ENCODE measurements at regions not wholly inside any gene's neighbourhood (a gene's known extent, or its start where the extent isn't known, plus 50 kb on each side); places are given as distances from the start of the nearest gene placed in this dataset.

- no peak overlapping the region for H3K4me3 ChIP-seq (ENCODE audit: insufficient read depth, low read depth, low read length, poor library complexity, severe bottlenecking)
- DNase-seq: no peak
- no peaks in the 10 kb centered on the region for H3K9me3 ChIP-seq (ENCODE audit: control insufficient read depth, low read length)
- peaks cover 19% of the 10 kb centered on the region for H3K36me3 ChIP-seq (ENCODE audit: control insufficient read depth, insufficient read depth, low read length)
- no peaks in the 10 kb centered on the region for H3K4me1 ChIP-seq (ENCODE audit: control insufficient read depth, insufficient read depth, low read length, poor library complexity, severe bottlenecking)
- no peak overlapping the region for H3K27ac ChIP-seq (ENCODE audit: insufficient read depth, low read length, poor library complexity, severe bottlenecking)
- H3K27me3 ChIP-seq (replicated peaks; ENCODE audit: control insufficient read depth, insufficient read depth, low read length, poor library complexity, severe bottlenecking): no peaks in the 10 kb centered on the region
Observed at GRCh38 chr6:144849920-144850319, 564.8 kb downstream of the UTRN start.

DNA sequence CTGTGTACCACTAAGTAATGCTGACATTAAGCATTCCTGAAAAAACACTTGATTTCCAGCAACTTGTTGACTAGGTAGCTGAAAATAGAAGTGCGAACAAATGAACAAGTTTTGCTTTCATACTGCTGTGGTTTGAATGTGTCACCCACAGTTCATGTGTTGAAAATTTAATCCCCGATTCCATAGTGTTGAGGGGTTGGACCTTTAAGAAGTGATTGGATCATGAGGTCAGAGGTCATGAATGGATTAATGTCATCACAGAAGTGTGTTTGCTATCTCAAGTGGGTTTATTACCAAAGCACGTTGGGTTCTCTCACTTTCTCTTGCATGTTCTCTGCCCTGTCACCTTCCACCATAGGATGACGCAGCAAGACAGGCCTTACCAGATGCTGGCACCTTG is 568.5 kb downstream of the UTRN start:
- no peak overlapping the region for H3K4me3 ChIP-seq (ENCODE audit: insufficient read depth, low read depth, low read length, poor library complexity, severe bottlenecking)
- DNase-seq: no peak

DNA sequence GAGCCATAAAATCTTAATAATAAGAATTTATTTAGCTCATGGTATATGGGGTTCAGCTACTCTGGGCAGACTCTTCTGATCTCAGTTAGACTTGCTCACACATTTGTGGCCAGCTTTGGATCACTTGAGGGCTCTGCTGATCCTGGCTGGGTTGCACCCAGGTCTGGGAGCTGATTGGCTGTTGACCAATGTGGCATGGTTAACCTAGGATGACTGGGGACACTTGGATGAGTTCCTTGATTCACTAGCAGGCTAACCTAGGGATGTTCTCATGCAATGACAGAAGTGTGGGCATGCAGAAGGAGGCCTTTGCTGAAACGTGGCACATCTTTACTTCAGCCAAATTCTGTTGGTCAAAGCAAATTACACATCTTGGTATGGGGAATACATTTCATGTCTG is 569.5 kb downstream of the UTRN start:
- no peaks in the 10 kb centered on the region for H3K4me1 ChIP-seq (ENCODE audit: control insufficient read depth, insufficient read depth, low read length, poor library complexity, severe bottlenecking)
- H3K36me3 ChIP-seq (ENCODE audit: control insufficient read depth, insufficient read depth, low read length): peaks cover 8% of the 10 kb centered on the region
- no peak for DNase-seq
- H3K9me3 ChIP-seq (ENCODE audit: control insufficient read depth, low read length): no peaks in the 10 kb centered on the region
- no peak overlapping the region for H3K27ac ChIP-seq (ENCODE audit: insufficient read depth, low read length, poor library complexity, severe bottlenecking)
- no peaks in the 10 kb centered on the region for H3K27me3 ChIP-seq (replicated peaks; ENCODE audit: control insufficient read depth, insufficient read depth, low read length, poor library complexity, severe bottlenecking)
- no peak overlapping the region for H3K4me3 ChIP-seq (ENCODE audit: insufficient read depth, low read depth, low read length, poor library complexity, severe bottlenecking)

More for the DNA sequence above, 568.5 kb downstream of the UTRN start:
- Histone ChIP-seq H3K27me3 (replicated peaks; ENCODE audit: control insufficient read depth, insufficient read depth, low read length, poor library complexity, severe bottlenecking) (no peaks in the 10 kb centered on the region), H3K36me3 (ENCODE audit: control insufficient read depth, insufficient read depth, low read length) (peaks cover 8% of the 10 kb centered on the region), H3K27ac (ENCODE audit: insufficient read depth, low read length, poor library complexity, severe bottlenecking) (no peak overlapping the region), H3K9me3 (ENCODE audit: control insufficient read depth, low read length) (no peaks in the 10 kb centered on the region), H3K4me1 (ENCODE audit: control insufficient read depth, insufficient read depth, low read length, poor library complexity, severe bottlenecking) (no peaks in the 10 kb centered on the region)

- H3K9me3 ChIP-seq (ENCODE audit: control insufficient read depth, low read length): no peaks in the 10 kb centered on the region
- no peak overlapping the region for H3K4me3 ChIP-seq (ENCODE audit: insufficient read depth, low read depth, low read length, poor library complexity, severe bottlenecking)
- H3K27ac ChIP-seq (ENCODE audit: insufficient read depth, low read length, poor library complexity, severe bottlenecking): no peak overlapping the region
- no peaks in the 10 kb centered on the region for H3K27me3 ChIP-seq (replicated peaks; ENCODE audit: control insufficient read depth, insufficient read depth, low read length, poor library complexity, severe bottlenecking)
- H3K36me3 ChIP-seq (ENCODE audit: control insufficient read depth, insufficient read depth, low read length): peaks cover 2% of the 10 kb centered on the region
- no peaks in the 10 kb centered on the region for H3K4me1 ChIP-seq (ENCODE audit: control insufficient read depth, insufficient read depth, low read length, poor library complexity, severe bottlenecking)
- no peak for DNase-seq
Observed at GRCh38 chr6:144855375-144855774, 570.2 kb downstream of the UTRN start.

DNA sequence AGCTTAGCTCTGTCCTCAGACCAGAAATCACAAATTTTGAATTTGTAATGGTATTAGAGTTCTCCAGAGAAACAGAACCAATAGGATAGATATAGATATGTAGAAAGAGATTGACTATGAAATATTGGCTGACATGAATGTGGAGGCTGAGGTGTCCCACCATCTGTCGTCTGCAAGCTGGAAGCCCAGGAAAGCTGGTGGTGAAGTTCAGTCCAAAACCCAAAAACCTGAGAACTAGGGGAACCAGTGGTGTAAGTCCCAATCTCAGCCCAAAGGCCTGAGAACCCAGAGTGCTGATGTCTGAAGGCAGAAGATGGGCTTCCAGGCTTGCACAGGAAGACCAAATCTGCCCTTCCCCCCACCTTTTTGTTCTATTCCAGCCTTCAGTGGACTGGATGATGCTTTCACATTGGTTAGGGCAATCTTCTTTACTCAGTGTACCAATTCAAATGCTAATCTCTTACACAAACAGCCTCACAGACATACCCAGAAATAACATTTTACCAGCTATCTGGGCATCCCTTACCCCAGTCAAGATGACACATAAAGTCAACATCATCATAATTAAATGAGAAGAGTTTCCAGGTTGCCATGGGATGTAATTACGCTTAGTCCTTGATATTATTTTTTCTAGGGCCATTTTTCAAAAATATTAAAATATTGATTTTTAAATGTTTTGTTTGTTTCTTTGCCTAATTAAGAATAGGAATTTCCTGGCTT is 570.8 kb downstream of the UTRN start:
- no peak for DNase-seq
- no peak overlapping the region for H3K4me3 ChIP-seq (ENCODE audit: insufficient read depth, low read depth, low read length, poor library complexity, severe bottlenecking)
- H3K4me1 ChIP-seq (ENCODE audit: control insufficient read depth, insufficient read depth, low read length, poor library complexity, severe bottlenecking): no peaks in the 10 kb centered on the region
- H3K36me3 ChIP-seq (ENCODE audit: control insufficient read depth, insufficient read depth, low read length): no peaks in the 10 kb centered on the region
- H3K27ac ChIP-seq (ENCODE audit: insufficient read depth, low read length, poor library complexity, severe bottlenecking): no peak overlapping the region
- H3K9me3 ChIP-seq (ENCODE audit: control insufficient read depth, low read length): no peaks in the 10 kb centered on the region
- no peaks in the 10 kb centered on the region for H3K27me3 ChIP-seq (replicated peaks; ENCODE audit: control insufficient read depth, insufficient read depth, low read length, poor library complexity, severe bottlenecking)

DNA sequence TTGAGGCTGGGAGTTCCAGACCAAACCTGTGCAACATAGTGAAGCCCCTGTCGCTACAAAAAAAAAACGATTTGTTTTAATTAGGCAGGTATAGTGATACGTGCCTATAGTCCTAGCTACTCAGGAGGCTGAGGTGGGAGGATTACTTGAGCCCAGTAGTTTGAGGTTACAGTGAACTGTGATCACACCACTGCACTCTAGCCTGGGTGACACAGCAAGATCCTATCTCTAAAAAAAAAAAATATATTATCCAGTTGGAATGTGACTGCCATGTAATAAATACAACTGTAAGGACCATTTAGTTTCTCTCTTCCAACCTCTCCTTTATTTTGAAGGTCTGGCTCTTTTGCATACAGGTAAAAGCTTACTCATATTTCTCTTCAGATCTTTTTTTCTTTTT is 571.5 kb downstream of the UTRN start:
- DNase-seq: no peak
- Histone ChIP-seq H3K4me3 (ENCODE audit: insufficient read depth, low read depth, low read length, poor library complexity, severe bottlenecking) (no peak overlapping the region), H3K9me3 (ENCODE audit: control insufficient read depth, low read length) (no peaks in the 10 kb centered on the region), H3K27ac (ENCODE audit: insufficient read depth, low read length, poor library complexity, severe bottlenecking) (no peak overlapping the region), H3K36me3 (ENCODE audit: control insufficient read depth, insufficient read depth, low read length) (no peaks in the 10 kb centered on the region), H3K4me1 (ENCODE audit: control insufficient read depth, insufficient read depth, low read length, poor library complexity, severe bottlenecking) (no peaks in the 10 kb centered on the region), H3K27me3 (replicated peaks; ENCODE audit: control insufficient read depth, insufficient read depth, low read length, poor library complexity, severe bottlenecking) (no peaks in the 10 kb centered on the region)

- Histone ChIP-seq H3K27me3 (replicated peaks; ENCODE audit: control insufficient read depth, insufficient read depth, low read length, poor library complexity, severe bottlenecking) (no peaks in the 10 kb centered on the region), H3K4me3 (ENCODE audit: insufficient read depth, low read depth, low read length, poor library complexity, severe bottlenecking) (no peak overlapping the region), H3K9me3 (ENCODE audit: control insufficient read depth, low read length) (no peaks in the 10 kb centered on the region), H3K4me1 (ENCODE audit: control insufficient read depth, insufficient read depth, low read length, poor library complexity, severe bottlenecking) (no peaks in the 10 kb centered on the region), H3K27ac (ENCODE audit: insufficient read depth, low read length, poor library complexity, severe bottlenecking) (no peak overlapping the region), H3K36me3 (ENCODE audit: control insufficient read depth, insufficient read depth, low read length) (no peaks in the 10 kb centered on the region)
- no peak for DNase-seq
Observed at GRCh38 chr6:144857086-144857485, 572.0 kb downstream of the UTRN start.

DNA sequence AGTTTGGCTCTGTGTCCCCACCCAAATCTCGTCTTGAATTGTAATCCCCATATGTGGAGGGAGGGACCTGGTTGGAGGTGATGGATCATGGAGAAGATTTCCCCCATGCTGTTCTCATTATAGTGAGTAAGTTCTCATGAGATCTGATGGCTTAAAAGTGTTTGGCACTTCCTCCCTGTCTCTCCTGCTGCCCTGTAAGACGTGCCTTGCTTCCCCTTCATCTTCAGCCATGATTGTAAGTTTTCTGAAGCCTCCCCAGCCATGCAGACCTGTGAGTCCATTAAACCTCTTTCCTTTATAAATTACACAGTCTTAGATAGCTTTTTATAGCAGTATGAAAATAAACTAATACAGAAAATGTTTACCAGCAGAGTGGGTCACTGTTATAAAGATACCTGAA is 577.6 kb downstream of the UTRN start:
- H3K27ac ChIP-seq (ENCODE audit: insufficient read depth, low read length, poor library complexity, severe bottlenecking): no peak overlapping the region
- H3K9me3 ChIP-seq (ENCODE audit: control insufficient read depth, low read length): no peaks in the 10 kb centered on the region
- H3K4me1 ChIP-seq (ENCODE audit: control insufficient read depth, insufficient read depth, low read length, poor library complexity, severe bottlenecking): no peaks in the 10 kb centered on the region
- H3K4me3 ChIP-seq (ENCODE audit: insufficient read depth, low read depth, low read length, poor library complexity, severe bottlenecking): no peak overlapping the region
- no peaks in the 10 kb centered on the region for H3K27me3 ChIP-seq (replicated peaks; ENCODE audit: control insufficient read depth, insufficient read depth, low read length, poor library complexity, severe bottlenecking)
- H3K36me3 ChIP-seq (ENCODE audit: control insufficient read depth, insufficient read depth, low read length): no peaks in the 10 kb centered on the region
- no peak for DNase-seq

GRCh38 chr6:144867761-144868160 is 582.6 kb downstream of the UTRN start:
- Histone ChIP-seq H3K4me1 (ENCODE audit: control insufficient read depth, insufficient read depth, low read length, poor library complexity, severe bottlenecking) (no peaks in the 10 kb centered on the region), H3K4me3 (ENCODE audit: insufficient read depth, low read depth, low read length, poor library complexity, severe bottlenecking) (no peak overlapping the region), H3K36me3 (ENCODE audit: control insufficient read depth, insufficient read depth, low read length) (no peaks in the 10 kb centered on the region), H3K27me3 (replicated peaks; ENCODE audit: control insufficient read depth, insufficient read depth, low read length, poor library complexity, severe bottlenecking) (no peaks in the 10 kb centered on the region), H3K27ac (ENCODE audit: insufficient read depth, low read length, poor library complexity, severe bottlenecking) (no peak overlapping the region), H3K9me3 (ENCODE audit: control insufficient read depth, low read length) (no peaks in the 10 kb centered on the region)
- no peak for DNase-seq

DNA sequence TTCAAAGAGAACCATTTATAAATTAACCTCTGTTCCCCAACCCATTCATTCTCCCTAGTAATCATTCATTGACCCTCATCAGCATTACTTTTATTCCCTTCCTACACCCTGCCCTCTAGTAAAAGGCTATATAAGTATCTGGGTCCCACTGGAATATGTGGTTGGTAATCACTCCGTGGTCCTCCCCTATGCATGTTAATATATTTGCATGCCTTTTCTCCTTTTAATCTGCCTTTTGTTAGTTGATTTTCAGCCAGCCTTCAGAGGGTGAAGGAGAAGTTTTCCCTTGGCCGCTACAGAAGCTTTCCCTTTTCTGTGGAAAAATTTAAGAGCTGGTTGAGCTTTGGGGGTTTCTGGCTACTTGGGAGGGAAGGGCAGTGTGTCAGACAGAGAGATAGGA is 585.6 kb downstream of the UTRN start:
- H3K4me1 ChIP-seq (ENCODE audit: control insufficient read depth, insufficient read depth, low read length, poor library complexity, severe bottlenecking): no peaks in the 10 kb centered on the region
- H3K36me3 ChIP-seq (ENCODE audit: control insufficient read depth, insufficient read depth, low read length): no peaks in the 10 kb centered on the region
- no peak overlapping the region for H3K4me3 ChIP-seq (ENCODE audit: insufficient read depth, low read depth, low read length, poor library complexity, severe bottlenecking)
- H3K27me3 ChIP-seq (replicated peaks; ENCODE audit: control insufficient read depth, insufficient read depth, low read length, poor library complexity, severe bottlenecking): peaks cover 4% of the 10 kb centered on the region
- H3K9me3 ChIP-seq (ENCODE audit: control insufficient read depth, low read length): no peaks in the 10 kb centered on the region
- no peak for DNase-seq
- no peak overlapping the region for H3K27ac ChIP-seq (ENCODE audit: insufficient read depth, low read length, poor library complexity, severe bottlenecking)

Data from effector memory CD4-positive, alpha-beta T cell (primary cell).